Esophagus muscularis mucosa (tissue), 4 donors: ENCODE measurements at regions not wholly inside any gene's neighbourhood (a gene's known extent, or its start where the extent isn't known, plus 50 kb on each side); places are given as distances from the start of the nearest gene placed in this dataset.
"Not testable (repeated sequence)": the region's sequence is repeated elsewhere in the genome, so short reads cannot be mapped to it uniquely, and the experiment has no call there.

ENCODE experiments used
- DNase-seq: peaks from one replicate; pipeline ENCODE4 v3.0.0-alpha.2; 2017; ENCODE audit errors: extremely low spot score
- H3K27ac ChIP-seq, 4 donors: fragments of 200-600 bp; sonication (generic); replicated peaks in 1 of 4; 1 replicate in 3 of 4; 2 replicates in 1 of 4; pipeline ENCODE4 v1.5.1; 2016 to 2019; ENCODE audit warnings: mild to moderate bottlenecking in 1 of 4
- H3K27me3 ChIP-seq, 4 donors: fragments of 200-600 bp; sonication (generic); one replicate each; pipeline versions ENCODE4 v1.5.1 to v1.6.0; 2016 to 2019
- H3K36me3 ChIP-seq, 4 donors: fragments of 200-600 bp; sonication (generic); one replicate each; pipeline ENCODE4 v1.5.1; 2016 to 2019
- H3K4me1 ChIP-seq, 4 donors: fragments of 200-600 bp; sonication (generic); one replicate each; pipeline ENCODE4 v1.5.1; 2016 to 2019
- H3K4me3 ChIP-seq, 4 donors: fragments of 200-600 bp; sonication (generic); 1 replicate in 2 of 4; 2 replicates in 2 of 4; pipeline ENCODE4 v1.5.1; 2016 to 2019; ENCODE audit warnings: mild to moderate bottlenecking in 4 of 4, moderate library complexity in 1 of 4
- H3K9me3 ChIP-seq, 4 donors: fragments of 200-600 bp; sonication (generic); 1 replicate in 3 of 4; 2 replicates in 1 of 4; pipeline ENCODE4 v1.5.1; 2016 to 2019
- EP300 ChIP-seq: sonication (generic); formaldehyde crosslinking; IDR thresholded peaks from one replicate; pipeline ENCODE4 v1.6.1; 2017; ENCODE audit warnings: antibody characterized with exemption
- POLR2A ChIP-seq: fragments of 450-650 bp; IDR thresholded peaks from one replicate; pipeline ENCODE4 v1.6.1; 2017; ENCODE audit warnings: antibody characterized with exemption, moderate library complexity, mild to moderate bottlenecking, low read depth
- POLR2AphosphoS5 ChIP-seq, 2 donors: sonication (generic); formaldehyde crosslinking; IDR thresholded peaks; one replicate each; pipeline ENCODE4 v1.6.1; 2017; ENCODE audit warnings: antibody characterized with exemption in 2 of 2
- WGBS: methylation state at CpG from one replicate; pipeline ENCODE4 v1.1.5; 2018; 5-methylcytosine and 5-hydroxymethylcytosine counted together
- intact Hi-C: fragments of 100-400 bp; cut with DNase I; formaldehyde crosslinking; loops from one replicate; pipeline ENCODE4 v1.15.1; 2023
- TF ChIP-seq, protein P1 (sequence below), 3 experiments: fragments of 200-600 bp in 2 of 3; fragments of 450-650 bp in 1 of 3; sonication (generic) in 2 of 3; IDR thresholded peaks; one replicate each; pipeline ENCODE4 v1.5.1; 2017 to 2019; ENCODE audit warnings: antibody characterized with exemption in 3 of 3, mild to moderate bottlenecking in 2 of 3, moderate library complexity in 1 of 3

DNA sequence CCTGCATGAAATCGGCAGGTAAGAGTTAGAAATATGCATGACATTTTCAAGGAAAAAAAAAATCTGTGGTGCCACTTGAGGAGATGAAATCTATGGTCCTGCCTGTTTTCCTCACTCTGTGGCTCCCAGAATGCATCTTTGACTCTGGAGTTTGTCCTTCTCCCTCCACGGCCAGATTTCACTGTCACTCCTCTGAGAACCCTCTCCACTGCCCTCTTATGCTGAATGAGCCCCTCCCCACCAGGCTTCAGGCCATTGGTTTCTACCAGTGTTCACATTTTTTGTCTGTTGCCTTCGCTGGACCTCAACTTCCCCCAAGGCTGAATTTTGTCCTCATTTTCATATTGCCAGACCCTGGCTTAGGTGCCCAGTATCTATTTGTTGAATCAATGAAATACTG is 235.0 kb downstream of the ZIC5 start:
- Histone ChIP-seq H3K4me1 (no peaks in the 10 kb centered on the region), H3K27me3 (no peaks in the 10 kb centered on the region), H3K9me3 (no peaks in the 10 kb centered on the region), H3K36me3 (no peaks in the 10 kb centered on the region), H3K4me3 (no peak overlapping the region), H3K27ac (no peak overlapping the region)
- DNase-seq = no peak
- WGBS = 91% methylated on average over 3 of the region's 3 CpGs
- intact Hi-C loops = no loop called here
- TF ChIP-seq POLR2AphosphoS5 (IDR thresholded peaks at IDR 0.05) = no peak

DNA sequence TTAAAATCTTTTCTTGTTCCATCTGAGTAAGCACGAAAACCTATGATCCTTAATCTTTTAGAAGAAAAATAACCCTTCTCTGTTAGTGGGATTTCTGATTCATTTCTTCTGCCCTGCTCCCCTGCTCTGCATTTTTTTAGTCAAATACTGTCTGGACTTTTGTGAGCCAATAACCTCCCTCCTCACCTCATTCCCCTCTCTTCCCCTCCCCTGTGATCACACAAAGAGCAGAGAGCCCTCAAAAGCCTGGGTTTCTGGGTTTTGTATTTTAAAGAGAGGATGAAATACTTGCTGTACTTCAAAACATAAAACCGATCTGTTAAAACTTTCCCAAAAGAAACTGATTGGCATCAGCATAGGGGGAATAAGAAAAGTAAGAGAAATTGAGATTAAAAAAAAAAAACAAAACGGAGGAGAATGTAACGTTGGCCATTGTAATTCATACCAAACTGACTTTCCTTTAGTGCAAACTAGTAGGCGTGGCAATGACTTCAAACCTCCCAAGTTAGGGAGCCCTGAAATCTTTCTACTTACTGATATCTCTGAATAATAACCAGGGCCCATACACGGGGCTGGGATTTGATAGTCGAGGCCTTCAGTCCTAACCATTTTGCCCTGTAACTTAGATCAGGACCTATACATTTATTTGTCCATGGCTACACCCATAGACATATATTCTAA is 232.9 kb downstream of the TM9SF2 start:
- 70% methylated on average over 7 of the region's 7 CpGs for WGBS
- no peak for TF ChIP-seq POLR2AphosphoS5 (IDR thresholded peaks at IDR 0.05)
- no peaks in the 10 kb centered on the region for H3K36me3 ChIP-seq
- H3K27me3 ChIP-seq = no peaks in the 10 kb centered on the region
- no peak overlapping the region for H3K27ac ChIP-seq
- no peaks in the 10 kb centered on the region for H3K9me3 ChIP-seq
- intact Hi-C loops = no loop called here
- no peaks in the 10 kb centered on the region for H3K4me1 ChIP-seq
- no peak overlapping the region for H3K4me3 ChIP-seq
- no peak for DNase-seq

DNA sequence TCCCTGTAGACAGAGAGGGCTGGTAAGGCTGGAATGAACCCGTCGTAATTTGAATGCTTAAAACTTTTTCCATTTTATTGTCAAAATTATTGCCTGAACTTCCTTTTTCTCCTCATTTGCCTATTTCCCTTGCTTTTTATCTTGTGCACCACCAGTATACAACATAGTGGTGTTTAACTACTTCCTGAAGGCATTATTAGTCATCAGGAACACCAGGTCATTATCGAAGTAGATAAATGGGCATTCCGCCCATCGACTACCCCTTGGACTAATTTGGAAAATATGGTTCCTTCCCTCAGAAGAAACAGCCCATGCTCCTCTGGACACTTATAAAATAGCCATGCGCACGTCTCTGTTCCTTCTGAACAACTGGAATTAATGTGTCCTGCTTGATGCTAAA is 232.1 kb downstream of the TM9SF2 start:
- TF ChIP-seq EP300 (no peak), POLR2A (no peak), POLR2AphosphoS5 (IDR thresholded peaks at IDR 0.05) (no peak)
- TF ChIP-seq, protein P1, sequence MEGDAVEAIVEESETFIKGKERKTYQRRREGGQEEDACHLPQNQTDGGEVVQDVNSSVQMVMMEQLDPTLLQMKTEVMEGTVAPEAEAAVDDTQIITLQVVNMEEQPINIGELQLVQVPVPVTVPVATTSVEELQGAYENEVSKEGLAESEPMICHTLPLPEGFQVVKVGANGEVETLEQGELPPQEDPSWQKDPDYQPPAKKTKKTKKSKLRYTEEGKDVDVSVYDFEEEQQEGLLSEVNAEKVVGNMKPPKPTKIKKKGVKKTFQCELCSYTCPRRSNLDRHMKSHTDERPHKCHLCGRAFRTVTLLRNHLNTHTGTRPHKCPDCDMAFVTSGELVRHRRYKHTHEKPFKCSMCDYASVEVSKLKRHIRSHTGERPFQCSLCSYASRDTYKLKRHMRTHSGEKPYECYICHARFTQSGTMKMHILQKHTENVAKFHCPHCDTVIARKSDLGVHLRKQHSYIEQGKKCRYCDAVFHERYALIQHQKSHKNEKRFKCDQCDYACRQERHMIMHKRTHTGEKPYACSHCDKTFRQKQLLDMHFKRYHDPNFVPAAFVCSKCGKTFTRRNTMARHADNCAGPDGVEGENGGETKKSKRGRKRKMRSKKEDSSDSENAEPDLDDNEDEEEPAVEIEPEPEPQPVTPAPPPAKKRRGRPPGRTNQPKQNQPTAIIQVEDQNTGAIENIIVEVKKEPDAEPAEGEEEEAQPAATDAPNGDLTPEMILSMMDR (IDR thresholded peaks at IDR 0.05) = no peak
- H3K4me3 ChIP-seq = no peak overlapping the region
- intact Hi-C loops = no loop called here
- no peak overlapping the region for H3K27ac ChIP-seq
- DNase-seq = no peak
- no peaks in the 10 kb centered on the region for H3K36me3 ChIP-seq
- no peaks in the 10 kb centered on the region for H3K4me1 ChIP-seq
- WGBS = 80% methylated on average over 7 of the region's 7 CpGs
- no peaks in the 10 kb centered on the region for H3K27me3 ChIP-seq
- H3K9me3 ChIP-seq = no peaks in the 10 kb centered on the region

DNA sequence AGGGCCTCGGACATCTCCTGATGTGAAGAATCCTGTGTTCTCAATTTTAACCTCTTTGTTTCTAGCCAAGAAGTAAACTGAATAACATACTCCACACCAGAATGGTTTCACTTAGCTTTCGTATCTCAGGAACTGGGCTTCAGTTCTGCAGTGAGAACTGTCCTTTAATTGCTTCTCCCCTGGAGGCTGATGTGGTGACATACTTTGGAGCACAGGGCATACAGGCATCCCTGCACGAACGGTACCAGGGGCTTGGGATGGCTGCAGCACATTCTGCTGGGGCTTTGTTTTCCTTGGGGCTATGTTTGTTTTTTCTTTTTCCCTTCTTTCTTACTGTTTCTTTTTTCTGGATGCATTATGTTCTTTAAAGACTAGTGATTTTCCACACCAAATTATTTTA is 230.5 kb downstream of the TM9SF2 start:
- Histone ChIP-seq H3K27me3 (no peaks in the 10 kb centered on the region), H3K4me3 (no peak overlapping the region), H3K4me1 (no peaks in the 10 kb centered on the region), H3K9me3 (no peaks in the 10 kb centered on the region), H3K36me3 (no peaks in the 10 kb centered on the region), H3K27ac (no peak overlapping the region)
- no peak for DNase-seq
- TF ChIP-seq POLR2AphosphoS5 (IDR thresholded peaks at IDR 0.05) (no peak), EP300 (no peak), POLR2A (no peak)
- TF ChIP-seq, protein P1 (IDR thresholded peaks at IDR 0.05) = no peak
- intact Hi-C loops = no loop called here
- WGBS = 81% methylated on average over 4 of the region's 4 CpGs

DNA sequence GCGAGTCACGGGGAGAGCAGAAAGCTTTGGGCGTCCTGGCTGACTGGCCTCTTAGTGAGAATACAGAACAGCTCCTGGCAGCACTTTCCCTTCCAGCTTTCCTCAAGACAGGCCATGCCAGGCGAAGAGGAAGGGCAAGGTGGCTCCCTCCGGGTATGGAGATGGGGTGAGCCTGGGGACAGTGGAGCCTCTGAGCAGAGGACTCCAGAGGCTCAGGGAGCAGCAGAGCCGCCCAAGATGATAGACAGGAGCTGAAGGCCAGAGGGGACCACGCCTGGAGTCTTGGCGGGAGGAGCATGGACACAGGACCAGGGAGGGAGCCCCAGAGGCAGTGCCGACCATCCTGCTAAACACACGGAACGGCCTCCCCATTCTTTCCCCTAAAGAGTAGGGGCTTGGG is 229.1 kb downstream of the TM9SF2 start:
- intact Hi-C loops = no loop called here
- no peaks in the 10 kb centered on the region for H3K36me3 ChIP-seq
- TF ChIP-seq EP300 (no peak), POLR2AphosphoS5 (IDR thresholded peaks at IDR 0.05) (no peak), POLR2A (no peak)
- TF ChIP-seq, protein P1 (IDR thresholded peaks at IDR 0.05) = no peak
- WGBS = 95% methylated on average over 11 of the region's 11 CpGs
- DNase-seq = no peak
- H3K27me3 ChIP-seq = no peaks in the 10 kb centered on the region
- H3K27ac ChIP-seq = no peak overlapping the region
- H3K4me1 ChIP-seq = no peaks in the 10 kb centered on the region
- no peaks in the 10 kb centered on the region for H3K9me3 ChIP-seq
- no peak overlapping the region for H3K4me3 ChIP-seq

DNA sequence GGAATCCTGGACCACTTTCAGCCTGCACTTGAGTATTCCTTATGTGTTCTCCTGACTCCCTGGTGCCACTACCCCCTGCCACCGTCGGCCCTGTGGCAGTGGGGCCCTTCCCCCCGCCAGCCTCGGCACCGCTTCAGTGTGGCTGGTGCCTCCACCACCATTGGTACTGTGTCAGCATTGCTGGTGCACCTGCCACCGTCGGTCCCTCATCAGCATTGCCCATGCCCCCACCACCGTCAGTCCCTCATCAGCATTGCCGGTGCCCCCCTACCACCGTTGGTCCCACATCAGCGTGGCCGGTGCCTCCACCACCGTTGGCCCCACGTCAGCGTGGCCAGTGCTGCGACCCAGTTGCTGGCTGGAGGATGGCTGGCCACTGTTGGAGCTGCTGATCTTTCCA is 228.5 kb downstream of the TM9SF2 start:
- Histone ChIP-seq H3K36me3 (no peaks in the 10 kb centered on the region), H3K4me3 (no peak overlapping the region), H3K27me3 (no peaks in the 10 kb centered on the region), H3K9me3 (no peaks in the 10 kb centered on the region), H3K4me1 (no peaks in the 10 kb centered on the region), H3K27ac (no peak overlapping the region)
- intact Hi-C loops = no loop called here
- no peak for DNase-seq
- no peak for TF ChIP-seq EP300
- TF ChIP-seq, protein P1 (IDR thresholded peaks at IDR 0.05) = no peak
- no peak for TF ChIP-seq POLR2AphosphoS5 (IDR thresholded peaks at IDR 0.05)
- TF ChIP-seq POLR2A = no peak
- WGBS = 95% methylated on average over 16 of the region's 16 CpGs

DNA sequence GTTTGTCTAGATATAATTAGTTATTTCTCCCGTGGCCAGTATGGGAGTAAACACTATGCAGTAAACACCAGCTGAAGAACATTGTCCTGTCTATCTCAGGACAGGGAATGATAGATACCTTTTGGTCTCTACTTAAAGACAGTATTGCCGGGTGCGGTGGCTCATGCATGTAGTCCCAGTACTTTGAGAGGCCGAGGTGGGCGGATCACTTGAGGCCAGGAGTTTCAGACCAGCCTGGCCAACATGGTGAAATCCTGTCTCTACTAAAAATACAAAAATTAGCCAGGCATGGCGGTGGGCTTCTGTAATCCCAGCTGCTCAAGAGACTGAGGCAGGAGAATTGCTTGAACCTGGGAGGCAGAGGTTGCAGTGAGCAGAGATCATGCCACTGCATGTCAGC is 226.4 kb downstream of the TM9SF2 start:
- H3K27ac ChIP-seq, H3K9me3 ChIP-seq, H3K27me3 ChIP-seq, H3K4me3 ChIP-seq, intact Hi-C loops, H3K36me3 ChIP-seq, H3K4me1 ChIP-seq, DNase-seq: not testable (repeated sequence)
- WGBS = 85% methylated on average over 6 of the region's 6 CpGs
